GM12891 (cell line): ENCODE measurements at regions not wholly inside any gene's neighbourhood (a gene's known extent, or its start where the extent isn't known, plus 50 kb on each side); places are given as distances from the start of the nearest gene placed in this dataset.

Experiments used
- POLR2A ChIP-seq: IDR thresholded peaks from 2 replicates; pipeline ENCODE4 v1.6.1; 2011; ENCODE audit warnings: low read depth, low read length, control low read depth
- POLR2AphosphoS5 ChIP-seq: IDR thresholded peaks from 2 replicates; pipeline ENCODE4 v1.6.1; 2011; ENCODE audit warnings: low read depth, low read length, control low read depth
- SPI1 ChIP-seq: IDR thresholded peaks from 2 replicates; pipeline ENCODE4 v1.6.1; 2011; ENCODE audit warnings: low read depth, low read length, control low read depth

GRCh38 chr2:19644763-19645162 is 257.0 kb downstream of the TTC32 start:
- TF ChIP-seq POLR2AphosphoS5 = no peak
- no peak for TF ChIP-seq POLR2A
- no peak for TF ChIP-seq SPI1
